DMS79 treated with DMSO at 0.1 percent for 48 hours (cell line): ENCODE measurements at regions not wholly inside any gene's neighbourhood (a gene's known extent, or its start where the extent isn't known, plus 50 kb on each side); places are given as distances from the start of the nearest gene placed in this dataset.

Experiments used
- DNase-seq: peaks from one replicate; lab custom pipeline; 2025; lab: John Stamatoyannopoulos, UW

- DNase-seq = peak; percentile 27
Measured at GRCh38 chr3:176794406-176794805, 402.9 kb downstream of the TBL1XR1 start.

GRCh38 chr3:176789947-176790346, 407.3 kb downstream of the TBL1XR1 start:
- DNase-seq = no peak

GRCh38 chr3:176789281-176789705, 408.0 kb downstream of the TBL1XR1 start:
- DNase-seq = peak; percentile 94

GRCh38 chr3:176787506-176787905, 409.8 kb downstream of the TBL1XR1 start:
- DNase-seq = no peak

GRCh38 chr3:176785171-176785570, 412.1 kb downstream of the TBL1XR1 start:
- peak; percentile 34 for DNase-seq

- DNase-seq = no peak
Measured at GRCh38 chr3:176780766-176781165, 416.5 kb downstream of the TBL1XR1 start.

GRCh38 chr3:176776622-176777175, 420.6 kb downstream of the TBL1XR1 start:
- no peak for DNase-seq

- DNase-seq = no peak
Measured at GRCh38 chr3:176769547-176770190, 427.6 kb downstream of the TBL1XR1 start.

GRCh38 chr3:176767385-176767784, 429.9 kb downstream of the TBL1XR1 start:
- DNase-seq = no peak

- no peak for DNase-seq
Measured at GRCh38 chr3:176766862-176767261, 430.4 kb downstream of the TBL1XR1 start.

GRCh38 chr3:176765382-176765900, 431.8 kb downstream of the TBL1XR1 start:
- DNase-seq = no peak

GRCh38 chr3:176759815-176760506, 437.3 kb downstream of the TBL1XR1 start:
- DNase-seq = no peak

- DNase-seq = no peak
Measured at GRCh38 chr3:176757429-176757828, 439.9 kb downstream of the TBL1XR1 start.

GRCh38 chr3:176755977-176756376, 441.3 kb downstream of the TBL1XR1 start:
- DNase-seq = no peak

- no peak for DNase-seq
Measured at GRCh38 chr3:176755552-176755951, 441.7 kb downstream of the TBL1XR1 start.

- no peak for DNase-seq
Measured at GRCh38 chr3:176741664-176742047, 455.6 kb downstream of the TBL1XR1 start.

GRCh38 chr3:176740906-176741663, 456.2 kb downstream of the TBL1XR1 start:
- no peak for DNase-seq

- no peak for DNase-seq
Measured at GRCh38 chr3:176739159-176739558, 458.1 kb downstream of the TBL1XR1 start.

- DNase-seq = peak; percentile 33
Measured at GRCh38 chr3:176737480-176738110, 459.7 kb downstream of the TBL1XR1 start.

GRCh38 chr3:176734146-176734545, 463.1 kb downstream of the TBL1XR1 start:
- DNase-seq = no peak

GRCh38 chr3:176724394-176724759, 472.9 kb downstream of the TBL1XR1 start:
- no peak for DNase-seq
